Adipocyte (in vitro differentiated cells): ENCODE measurements at regions not wholly inside any gene's neighbourhood (a gene's known extent, or its start where the extent isn't known, plus 50 kb on each side); places are given as distances from the start of the nearest gene placed in this dataset.

Experiments used
- DNase-seq: peaks from one replicate; pipeline ENCODE4 v3.0.0-alpha.2; 2015; ENCODE audit warnings: low read depth
- H3K27me3 ChIP-seq: replicated peaks from 2 replicates; pipeline ENCODE4 v1.7.0; 2013; ENCODE audit warnings: mild to moderate bottlenecking, low read length, moderate library complexity; ENCODE audit not compliant: control insufficient read depth, insufficient read depth
- H3K36me3 ChIP-seq: 2 replicates; pipeline ENCODE4 v1.7.0; 2013; ENCODE audit warnings: low read length, mild to moderate bottlenecking, moderate library complexity; ENCODE audit not compliant: control insufficient read depth, insufficient read depth, severe bottlenecking
- H3K4me1 ChIP-seq: 2 replicates; pipeline ENCODE4 v1.7.0; 2013; ENCODE audit warnings: mild to moderate bottlenecking, low read length, moderate library complexity; ENCODE audit not compliant: control insufficient read depth, insufficient read depth
- H3K4me3 ChIP-seq: 2 replicates; pipeline ENCODE4 v1.7.0; 2013; ENCODE audit warnings: mild to moderate bottlenecking, low read length, moderate library complexity
- H3K9ac ChIP-seq: 2 replicates; pipeline ENCODE4 v1.7.0; 2013; ENCODE audit warnings: mild to moderate bottlenecking, low read length, moderate library complexity
- H3K9me3 ChIP-seq: 2 replicates; pipeline ENCODE4 v1.7.0; 2013; ENCODE audit warnings: mild to moderate bottlenecking, low read length, moderate library complexity; ENCODE audit not compliant: control insufficient read depth

DNA sequence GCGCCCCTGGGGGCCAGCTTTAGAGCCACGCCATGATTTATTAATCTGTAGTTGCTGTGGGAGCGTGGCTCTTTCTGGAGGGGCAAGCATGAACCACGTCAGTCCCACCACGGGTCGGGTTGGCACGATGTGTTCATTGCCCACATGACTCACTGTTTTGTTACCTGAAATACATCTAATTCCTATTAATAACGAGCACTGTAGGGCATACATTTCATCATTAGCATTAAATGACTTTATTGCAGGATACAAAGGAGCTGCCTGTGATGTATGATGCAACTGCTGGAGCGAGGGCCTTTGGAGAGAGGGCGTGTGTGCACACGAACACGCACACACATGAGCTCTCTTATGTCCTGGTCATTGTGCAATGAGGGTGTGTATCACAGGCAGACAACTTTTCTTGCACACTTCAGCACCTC lies 127.0 kb downstream of the INHBB start:
- Histone ChIP-seq H3K4me3 (no peak overlapping the region), H3K36me3 (no peaks in the 10 kb centered on the region), H3K27me3 (peaks cover 3% of the 10 kb centered on the region), H3K9me3 (peaks cover 7% of the 10 kb centered on the region), H3K9ac (no peak overlapping the region), H3K4me1 (peaks cover 44% of the 10 kb centered on the region)
- DNase-seq, result no peak

DNA sequence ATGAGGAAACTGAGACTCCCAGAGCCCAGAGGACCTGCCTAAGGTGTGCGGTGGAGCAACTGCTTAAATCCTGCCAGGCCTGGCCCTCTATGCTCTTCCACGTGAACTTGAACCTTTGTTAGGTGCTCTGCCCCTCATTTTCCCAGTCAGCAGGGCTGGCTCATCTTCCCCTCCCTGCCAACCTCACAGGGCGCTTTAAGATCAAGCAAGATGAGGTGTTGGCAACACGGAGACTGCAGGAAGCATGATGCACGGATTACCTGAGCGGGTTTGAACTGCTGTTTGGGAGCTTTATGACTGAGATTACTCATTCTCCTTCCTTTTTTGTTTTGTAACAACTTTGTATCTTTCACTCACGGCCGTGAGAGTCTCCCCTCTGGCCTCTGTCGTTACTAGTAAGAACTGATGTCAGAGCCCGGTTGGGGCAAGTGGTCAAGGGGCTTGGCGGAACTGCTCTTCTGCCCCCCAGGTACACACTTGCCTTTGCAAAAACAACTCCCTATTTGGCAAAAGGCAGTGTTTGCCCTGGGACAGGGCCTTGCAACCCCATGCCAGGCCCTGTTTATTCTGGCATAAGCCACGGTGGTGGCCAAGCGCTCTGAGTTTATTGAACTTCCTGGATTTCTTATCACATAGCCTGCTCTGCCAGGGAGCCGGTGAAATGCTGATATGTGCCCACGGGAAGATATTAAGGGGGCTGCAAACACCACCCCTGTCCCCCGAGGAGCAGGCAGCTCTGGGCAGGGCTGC lies 127.8 kb downstream of the INHBB start:
- no peak for DNase-seq
- peaks cover 7% of the 10 kb centered on the region for H3K9me3 ChIP-seq
- H3K4me1 ChIP-seq, result peaks cover 41% of the 10 kb centered on the region
- peaks cover 4% of the 10 kb centered on the region for H3K27me3 ChIP-seq
- no peak overlapping the region for H3K4me3 ChIP-seq
- no peak overlapping the region for H3K9ac ChIP-seq
- no peaks in the 10 kb centered on the region for H3K36me3 ChIP-seq

DNA sequence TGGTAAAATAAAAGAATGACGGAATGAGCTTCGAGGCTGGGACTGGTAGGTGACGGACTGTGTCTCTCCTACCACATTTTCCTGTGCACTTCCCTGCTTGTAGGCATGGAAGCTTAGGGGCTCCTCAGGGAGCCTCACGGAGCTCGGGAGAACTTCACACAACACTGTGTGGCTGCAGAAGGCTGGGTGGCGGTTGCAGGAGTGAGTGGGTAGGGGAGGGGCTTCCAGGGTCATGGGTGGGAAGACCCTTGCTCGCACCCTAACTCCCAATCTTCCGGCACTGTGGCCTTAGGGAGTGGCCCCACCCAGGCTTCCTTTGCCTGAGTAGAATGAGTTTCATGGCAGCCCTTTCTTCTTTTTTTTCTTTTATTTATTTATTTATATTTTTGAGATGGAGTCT lies 128.6 kb downstream of the INHBB start:
- peaks cover 7% of the 10 kb centered on the region for H3K9me3 ChIP-seq
- peaks cover 4% of the 10 kb centered on the region for H3K27me3 ChIP-seq
- DNase-seq, result no peak
- no peaks in the 10 kb centered on the region for H3K36me3 ChIP-seq
- peaks cover 33% of the 10 kb centered on the region for H3K4me1 ChIP-seq
- H3K9ac ChIP-seq, result no peak overlapping the region
- H3K4me3 ChIP-seq, result no peak overlapping the region

DNA sequence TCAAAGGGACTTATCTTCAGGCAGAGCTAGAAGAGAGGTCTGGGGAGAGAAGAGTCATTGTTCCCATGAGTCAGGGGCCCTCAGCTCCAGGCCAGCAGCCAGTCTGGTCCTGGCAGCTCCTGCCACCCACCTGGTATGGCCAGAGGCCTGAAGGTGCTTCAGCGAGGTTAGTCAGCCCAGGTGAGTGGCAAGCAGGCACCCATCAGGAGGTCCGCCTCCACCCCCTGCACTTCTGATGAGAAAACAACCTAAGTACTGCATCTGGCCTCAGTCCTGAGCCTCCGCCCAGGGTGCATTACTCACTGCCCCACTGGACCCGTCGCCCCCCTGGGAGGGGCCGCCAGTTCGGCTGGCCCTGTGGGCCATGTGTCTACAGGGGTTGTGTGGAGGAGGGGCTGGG lies 130.2 kb downstream of the INHBB start:
- Histone ChIP-seq H3K9me3 (peaks cover 7% of the 10 kb centered on the region), H3K4me3 (no peak overlapping the region), H3K27me3 (peaks cover 4% of the 10 kb centered on the region), H3K9ac (no peak overlapping the region), H3K4me1 (peaks cover 21% of the 10 kb centered on the region), H3K36me3 (no peaks in the 10 kb centered on the region)
- no peak for DNase-seq

DNA sequence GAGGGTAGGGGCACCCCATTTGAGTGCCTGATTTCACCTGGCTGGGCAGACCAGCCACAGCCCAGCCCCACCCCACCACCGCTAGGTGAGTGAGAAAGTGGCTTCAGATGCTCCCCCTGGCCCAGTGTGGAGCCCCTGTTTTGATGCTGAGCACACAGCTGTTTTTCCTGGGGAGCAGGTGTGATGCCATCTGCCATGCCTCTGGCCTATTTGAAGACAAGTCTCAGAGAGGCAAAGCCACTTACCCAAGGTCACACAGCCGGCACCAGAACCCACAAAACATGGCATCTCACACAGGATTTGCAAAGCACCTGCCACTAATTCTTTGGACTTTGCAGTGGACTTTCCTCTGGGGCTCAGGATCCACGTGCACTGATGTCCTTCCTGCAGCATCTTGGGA lies 131.3 kb downstream of the INHBB start:
- Histone ChIP-seq H3K4me3 (no peak overlapping the region), H3K36me3 (no peaks in the 10 kb centered on the region), H3K27me3 (peaks cover 4% of the 10 kb centered on the region), H3K9me3 (peaks cover 3% of the 10 kb centered on the region), H3K9ac (no peak overlapping the region), H3K4me1 (peaks cover 20% of the 10 kb centered on the region)
- no peak for DNase-seq

DNA sequence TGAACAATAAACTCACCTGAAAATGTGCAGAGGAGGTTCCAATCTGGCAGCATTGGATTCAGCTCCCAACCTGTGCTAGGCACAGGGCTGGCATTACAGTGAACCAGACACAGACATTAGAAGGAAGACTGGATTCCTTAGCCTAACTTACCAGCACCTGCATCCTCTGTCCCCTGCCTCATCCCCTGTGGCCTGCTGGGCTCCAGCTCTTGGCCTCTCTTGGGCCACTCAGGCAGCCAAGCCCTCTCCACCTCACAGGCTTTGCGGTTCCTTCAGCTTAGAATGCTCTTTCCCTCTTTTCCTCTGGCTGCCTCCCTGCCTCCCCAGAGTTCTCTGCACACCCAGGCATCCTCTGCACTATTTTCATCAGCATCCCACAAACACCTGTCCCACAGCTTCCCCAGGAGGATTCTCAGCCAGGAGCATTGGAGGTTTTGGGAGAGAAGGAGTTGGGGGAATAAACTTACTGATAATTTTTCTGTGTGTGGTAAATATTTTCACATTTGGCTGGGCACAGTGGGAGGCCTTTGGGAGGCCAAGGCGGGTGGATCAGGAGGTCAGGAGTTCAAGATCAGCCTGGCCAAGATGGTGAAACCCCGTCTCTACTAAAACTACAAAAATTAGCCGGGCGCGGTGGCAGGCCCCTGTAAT lies 132.0 kb downstream of the INHBB start:
- H3K27me3 ChIP-seq, result peaks cover 11% of the 10 kb centered on the region
- no peaks in the 10 kb centered on the region for H3K9me3 ChIP-seq
- H3K9ac ChIP-seq, result no peak overlapping the region
- DNase-seq, result no peak
- H3K4me3 ChIP-seq, result no peak overlapping the region
- H3K36me3 ChIP-seq, result no peaks in the 10 kb centered on the region
- H3K4me1 ChIP-seq, result peaks cover 15% of the 10 kb centered on the region

DNA sequence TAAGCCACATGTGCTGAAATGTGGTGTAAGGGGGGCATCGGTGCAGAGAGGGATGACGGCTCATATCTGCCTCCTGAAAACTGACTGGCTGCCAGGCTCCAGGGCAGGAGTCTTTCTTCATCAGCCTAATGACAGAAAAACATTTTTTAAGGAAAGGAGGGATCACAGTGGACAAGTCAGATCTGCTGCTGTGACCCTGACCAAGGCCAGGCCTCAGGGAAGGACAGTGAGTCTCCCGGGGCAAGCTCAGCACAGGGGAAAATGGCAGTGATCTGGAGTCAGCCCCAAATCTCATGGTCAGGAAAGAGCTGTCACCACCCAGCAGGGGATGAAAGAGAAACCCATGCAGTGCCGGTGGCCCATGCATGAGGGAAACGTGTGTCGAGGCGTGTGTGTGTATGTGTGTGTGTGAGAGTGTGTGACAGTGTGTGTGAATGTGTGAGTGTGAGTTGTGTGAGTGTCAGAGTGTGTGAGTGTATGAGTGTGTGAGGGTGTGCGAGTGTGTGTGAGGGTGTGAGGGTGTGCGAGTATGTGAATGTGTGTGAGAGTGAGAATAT lies 134.5 kb downstream of the INHBB start:
- no peak for DNase-seq
- Histone ChIP-seq H3K9me3 (no peaks in the 10 kb centered on the region), H3K27me3 (peaks cover 32% of the 10 kb centered on the region), H3K9ac (no peak overlapping the region), H3K36me3 (no peaks in the 10 kb centered on the region), H3K4me1 (peaks cover 12% of the 10 kb centered on the region), H3K4me3 (no peak overlapping the region)

DNA sequence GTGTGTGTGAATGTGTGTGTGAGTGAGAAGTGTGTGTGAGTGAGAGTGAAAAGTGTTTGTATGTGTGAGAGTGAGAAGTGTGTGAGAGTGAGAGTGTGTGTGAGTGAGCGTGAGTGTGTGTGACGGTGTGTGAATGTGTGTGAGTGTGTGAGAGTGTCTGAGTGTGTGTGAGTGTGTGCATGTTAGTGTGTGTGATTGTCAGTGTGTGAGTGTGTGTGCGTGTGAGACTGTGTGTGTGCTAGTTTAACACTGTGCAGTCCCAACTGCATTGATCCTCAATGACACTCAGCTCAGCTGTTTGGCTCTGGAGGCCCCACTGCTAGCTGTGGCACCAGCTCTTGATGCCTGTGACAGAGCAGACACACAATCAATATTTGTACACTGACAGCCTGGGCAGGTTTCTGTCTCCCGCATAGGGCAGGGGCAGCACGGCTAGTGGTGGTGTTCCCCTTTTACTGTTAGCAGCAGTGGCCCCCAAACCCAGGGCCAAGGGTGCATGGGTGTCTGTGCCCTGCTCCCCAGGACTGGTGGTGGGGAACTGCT lies 135.0 kb downstream of the INHBB start:
- Histone ChIP-seq H3K36me3 (no peaks in the 10 kb centered on the region), H3K27me3 (peaks cover 36% of the 10 kb centered on the region), H3K4me1 (peaks cover 12% of the 10 kb centered on the region), H3K9me3 (no peaks in the 10 kb centered on the region), H3K4me3 (no peak overlapping the region), H3K9ac (no peak overlapping the region)
- no peak for DNase-seq

DNA sequence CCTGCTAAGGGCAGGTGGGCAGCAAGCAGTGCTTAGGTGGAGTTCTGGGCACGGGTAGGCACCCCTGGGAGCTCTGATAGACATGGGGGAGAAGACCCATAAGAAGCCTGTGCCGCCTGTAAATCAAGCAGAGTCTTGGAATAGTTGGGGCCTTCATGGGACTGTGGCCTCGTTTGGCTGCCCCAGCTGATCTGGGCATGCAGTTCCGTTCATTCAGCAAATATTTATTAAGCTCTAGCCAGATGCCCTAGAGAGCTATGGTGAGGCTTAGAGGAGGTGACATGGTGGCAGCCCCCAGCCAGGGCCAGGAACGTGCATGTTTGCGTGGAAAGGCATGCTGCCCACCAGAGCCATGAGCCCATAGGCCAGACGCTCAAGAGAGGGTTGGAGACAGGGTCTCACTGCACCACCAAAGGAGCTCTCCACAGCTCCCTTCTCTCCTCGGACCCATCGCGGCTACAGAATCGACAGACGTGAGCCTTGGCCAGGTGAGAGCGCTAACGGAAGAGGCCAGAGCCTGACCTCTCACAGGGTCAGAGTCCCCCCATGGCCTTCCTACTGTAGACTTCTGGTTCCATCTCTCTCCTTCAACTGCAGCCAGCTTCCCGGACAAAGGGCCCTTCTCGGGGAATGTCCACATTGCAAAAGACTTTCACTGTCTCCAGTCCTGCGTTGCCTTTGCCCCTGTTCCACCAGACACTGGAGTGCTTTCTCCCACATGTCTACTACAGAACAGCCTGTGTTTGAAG lies 135.7 kb downstream of the INHBB start:
- Histone ChIP-seq H3K9ac (no peak overlapping the region), H3K9me3 (no peaks in the 10 kb centered on the region), H3K4me3 (no peak overlapping the region), H3K4me1 (peaks cover 12% of the 10 kb centered on the region), H3K36me3 (no peaks in the 10 kb centered on the region), H3K27me3 (peaks cover 36% of the 10 kb centered on the region)
- DNase-seq, result no peak

DNA sequence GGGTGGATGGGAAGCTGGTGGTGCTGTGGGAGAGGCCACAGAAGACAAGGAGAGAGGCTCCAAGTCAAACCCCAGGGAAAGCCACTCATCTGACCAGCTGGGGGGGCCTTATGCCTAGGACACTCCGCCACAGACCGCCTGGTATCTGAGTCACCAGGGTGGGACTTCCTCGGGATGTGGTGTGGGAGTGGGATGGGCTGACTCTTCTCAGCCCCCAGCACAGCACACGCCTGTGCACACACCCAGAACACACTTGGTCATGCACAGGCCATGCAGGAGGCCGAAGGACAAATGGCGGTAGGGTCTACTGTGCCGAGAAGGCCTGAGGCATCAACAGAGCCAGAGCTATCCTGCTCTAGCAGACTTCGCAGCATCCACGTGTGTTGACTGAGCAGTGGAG lies 136.4 kb downstream of the INHBB start:
- H3K36me3 ChIP-seq, result no peaks in the 10 kb centered on the region
- DNase-seq, result no peak
- H3K9ac ChIP-seq, result no peak overlapping the region
- H3K9me3 ChIP-seq, result no peaks in the 10 kb centered on the region
- peaks cover 12% of the 10 kb centered on the region for H3K4me1 ChIP-seq
- no peak overlapping the region for H3K4me3 ChIP-seq
- peaks cover 36% of the 10 kb centered on the region for H3K27me3 ChIP-seq

DNA sequence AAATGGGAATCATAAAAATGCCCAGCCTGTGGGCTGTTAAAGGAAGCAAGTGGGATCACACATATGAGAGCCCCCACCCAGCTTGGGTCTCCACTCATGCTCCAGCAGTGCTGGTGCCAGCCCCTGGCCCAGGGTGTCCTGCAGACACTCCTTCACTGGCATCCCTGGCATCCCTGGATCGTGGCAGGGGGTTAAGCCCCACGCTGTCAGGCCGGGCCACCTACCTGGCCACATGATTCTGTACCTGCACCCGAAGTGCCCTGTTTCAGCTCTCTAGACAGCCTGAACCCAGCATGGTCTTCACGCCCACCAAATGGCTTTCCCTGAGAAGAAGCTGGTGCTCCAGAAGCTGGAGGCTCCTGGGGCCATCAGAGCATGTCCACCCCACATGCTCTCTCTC lies 137.4 kb downstream of the INHBB start:
- Histone ChIP-seq H3K4me3 (no peak overlapping the region), H3K4me1 (peaks cover 12% of the 10 kb centered on the region), H3K9ac (no peak overlapping the region), H3K9me3 (no peaks in the 10 kb centered on the region), H3K36me3 (no peaks in the 10 kb centered on the region), H3K27me3 (peaks cover 40% of the 10 kb centered on the region)
- no peak for DNase-seq
